ENCODE measurements at regions not wholly inside any gene's neighbourhood (a gene's known extent, or its start where the extent isn't known, plus 50 kb on each side); places are given as distances from the start of the nearest gene placed in this dataset.

DNA sequence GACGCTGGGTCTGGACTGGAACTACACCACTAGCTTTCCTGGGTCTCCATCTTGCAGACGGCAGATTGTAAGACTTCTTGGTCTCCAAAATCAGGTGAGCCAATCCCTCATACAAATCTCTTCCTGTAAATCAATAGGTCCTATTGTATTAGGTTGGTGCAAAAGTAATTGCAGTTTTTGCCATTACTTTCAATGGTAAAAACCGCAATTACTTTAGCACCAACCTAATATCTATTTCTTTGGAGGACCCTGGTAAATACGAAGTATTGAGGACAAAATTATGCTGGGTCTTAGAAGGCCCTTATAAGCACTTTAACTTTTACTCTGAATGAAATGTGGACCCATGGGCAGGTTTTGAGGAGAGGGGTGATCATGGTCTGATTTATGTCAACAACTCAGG, 330.6 kb upstream of the C16orf82 start:
- H3K27me3 ChIP-seq (ENCODE audit: control insufficient read depth, insufficient read depth, low read length), result no peaks in the 10 kb centered on the region
- FAIRE-seq, result no peak
- H3K36me3 ChIP-seq (ENCODE audit: control insufficient read depth, insufficient read depth, low read length), result no peaks in the 10 kb centered on the region
- TF ChIP-seq, protein P1, sequence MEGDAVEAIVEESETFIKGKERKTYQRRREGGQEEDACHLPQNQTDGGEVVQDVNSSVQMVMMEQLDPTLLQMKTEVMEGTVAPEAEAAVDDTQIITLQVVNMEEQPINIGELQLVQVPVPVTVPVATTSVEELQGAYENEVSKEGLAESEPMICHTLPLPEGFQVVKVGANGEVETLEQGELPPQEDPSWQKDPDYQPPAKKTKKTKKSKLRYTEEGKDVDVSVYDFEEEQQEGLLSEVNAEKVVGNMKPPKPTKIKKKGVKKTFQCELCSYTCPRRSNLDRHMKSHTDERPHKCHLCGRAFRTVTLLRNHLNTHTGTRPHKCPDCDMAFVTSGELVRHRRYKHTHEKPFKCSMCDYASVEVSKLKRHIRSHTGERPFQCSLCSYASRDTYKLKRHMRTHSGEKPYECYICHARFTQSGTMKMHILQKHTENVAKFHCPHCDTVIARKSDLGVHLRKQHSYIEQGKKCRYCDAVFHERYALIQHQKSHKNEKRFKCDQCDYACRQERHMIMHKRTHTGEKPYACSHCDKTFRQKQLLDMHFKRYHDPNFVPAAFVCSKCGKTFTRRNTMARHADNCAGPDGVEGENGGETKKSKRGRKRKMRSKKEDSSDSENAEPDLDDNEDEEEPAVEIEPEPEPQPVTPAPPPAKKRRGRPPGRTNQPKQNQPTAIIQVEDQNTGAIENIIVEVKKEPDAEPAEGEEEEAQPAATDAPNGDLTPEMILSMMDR (IDR thresholded peaks at IDR 0.05; ENCODE audit: insufficient read depth, low read length, severe bottlenecking), result no peak
- H3K4me3 ChIP-seq (ENCODE audit: low read depth, low read length), result no peak overlapping the region
- DNase-seq (ENCODE audit: low read depth), result no peak

DNA sequence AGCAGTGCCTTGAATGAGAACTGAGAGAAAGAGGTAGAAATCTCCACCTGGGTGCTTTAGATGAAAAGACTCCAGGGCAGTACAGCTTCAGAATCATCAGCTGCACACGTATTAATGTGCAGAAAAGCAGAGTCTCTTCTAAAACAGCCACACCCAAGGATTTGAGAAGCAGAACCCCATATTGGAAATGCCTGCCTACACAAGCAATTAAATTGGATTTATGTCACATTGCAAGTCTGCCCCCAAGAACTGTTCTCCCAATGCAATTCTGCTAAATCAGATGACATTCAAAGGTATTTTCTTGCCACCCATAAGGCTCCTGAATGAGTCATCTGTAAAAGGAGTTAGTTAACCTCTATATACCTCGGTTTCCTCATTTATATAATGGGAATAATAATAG, 326.0 kb upstream of the C16orf82 start:
- FAIRE-seq, result no peak

DNA sequence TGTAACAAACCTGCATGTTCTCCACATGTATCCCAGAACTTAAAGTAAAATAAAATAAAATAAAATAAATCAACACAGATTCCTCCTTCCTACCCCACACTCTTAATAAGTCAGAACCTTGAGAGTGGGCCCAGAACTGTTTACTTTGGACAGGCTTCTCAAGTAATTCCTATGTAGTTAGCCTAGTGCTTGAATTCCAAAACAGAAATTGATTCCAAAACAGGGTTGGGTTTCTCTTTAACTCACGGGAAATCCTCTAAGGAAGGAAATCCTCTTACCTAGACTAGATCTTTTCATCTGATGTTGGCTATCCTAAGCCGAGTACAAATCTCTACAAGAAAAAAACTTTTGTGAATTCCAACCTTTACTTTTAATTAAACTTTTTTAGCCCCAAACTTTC, 324.7 kb upstream of the C16orf82 start:
- TF ChIP-seq, protein P1 (IDR thresholded peaks at IDR 0.05; ENCODE audit: insufficient read depth, low read length, severe bottlenecking), result no peak
- DNase-seq (ENCODE audit: low read depth) (no peak), FAIRE-seq (no peak)
- Histone ChIP-seq H3K36me3 (ENCODE audit: control insufficient read depth, insufficient read depth, low read length) (no peaks in the 10 kb centered on the region), H3K27me3 (ENCODE audit: control insufficient read depth, insufficient read depth, low read length) (no peaks in the 10 kb centered on the region), H3K4me3 (ENCODE audit: low read depth, low read length) (no peak overlapping the region)

More for the DNA sequence above, 326.0 kb upstream of the C16orf82 start:
- DNase-seq (ENCODE audit: low read depth), result no peak
- no peaks in the 10 kb centered on the region for H3K27me3 ChIP-seq (ENCODE audit: control insufficient read depth, insufficient read depth, low read length)
- TF ChIP-seq, protein P1 (IDR thresholded peaks at IDR 0.05; ENCODE audit: insufficient read depth, low read length, severe bottlenecking), result no peak
- no peak overlapping the region for H3K4me3 ChIP-seq (ENCODE audit: low read depth, low read length)
- H3K36me3 ChIP-seq (ENCODE audit: control insufficient read depth, insufficient read depth, low read length), result no peaks in the 10 kb centered on the region

DNA sequence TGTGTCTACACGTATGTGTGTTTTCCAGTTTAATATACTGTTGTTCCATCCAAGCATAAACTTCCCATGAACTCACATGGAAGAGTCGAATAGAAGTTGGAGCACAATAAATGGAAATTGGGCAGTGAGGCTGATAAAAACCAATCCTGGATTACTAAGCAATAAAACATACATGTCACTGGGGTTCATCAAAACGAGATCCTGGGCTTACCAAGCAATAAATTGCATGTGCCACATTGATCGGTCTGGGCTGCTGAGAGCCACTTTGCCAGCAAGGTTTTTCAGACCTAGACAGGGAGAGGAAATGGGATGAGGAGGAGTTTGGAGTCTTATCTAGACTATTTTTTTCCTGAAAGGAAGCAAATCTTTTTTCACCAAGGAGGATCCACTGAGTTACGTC, 322.3 kb upstream of the C16orf82 start:
- no peak for FAIRE-seq
- Histone ChIP-seq H3K27me3 (ENCODE audit: control insufficient read depth, insufficient read depth, low read length) (no peaks in the 10 kb centered on the region), H3K36me3 (ENCODE audit: control insufficient read depth, insufficient read depth, low read length) (no peaks in the 10 kb centered on the region), H3K4me3 (ENCODE audit: low read depth, low read length) (no peak overlapping the region)
- TF ChIP-seq, protein P1 (IDR thresholded peaks at IDR 0.05; ENCODE audit: insufficient read depth, low read length, severe bottlenecking), result no peak
- DNase-seq (ENCODE audit: low read depth), result no peak

DNA sequence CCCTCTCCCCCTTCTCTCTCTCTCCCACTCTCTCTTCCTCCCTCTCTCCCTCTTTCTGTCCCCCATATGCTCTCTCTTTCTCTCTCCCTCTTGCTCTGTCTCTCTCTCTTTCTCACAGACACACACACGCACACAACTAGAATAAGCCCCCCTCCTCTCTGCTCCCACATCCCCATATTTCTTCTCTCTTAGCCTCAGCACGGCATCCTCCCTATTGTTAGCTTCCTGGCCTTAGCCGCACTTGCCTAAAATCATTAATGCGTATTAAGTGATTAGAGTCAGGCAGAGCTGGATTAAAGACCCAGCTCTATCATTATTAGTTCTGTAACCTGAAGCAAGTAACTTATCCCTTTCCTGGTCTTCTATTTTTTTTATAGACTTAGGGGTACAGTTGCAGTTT, 319.0 kb upstream of the C16orf82 start:
- Histone ChIP-seq H3K27me3 (ENCODE audit: control insufficient read depth, insufficient read depth, low read length) (no peaks in the 10 kb centered on the region), H3K36me3 (ENCODE audit: control insufficient read depth, insufficient read depth, low read length) (no peaks in the 10 kb centered on the region), H3K4me3 (ENCODE audit: low read depth, low read length) (no peak overlapping the region)
- no peak for FAIRE-seq
- DNase-seq (ENCODE audit: low read depth), result no peak
- TF ChIP-seq, protein P1 (IDR thresholded peaks at IDR 0.05; ENCODE audit: insufficient read depth, low read length, severe bottlenecking), result no peak

DNA sequence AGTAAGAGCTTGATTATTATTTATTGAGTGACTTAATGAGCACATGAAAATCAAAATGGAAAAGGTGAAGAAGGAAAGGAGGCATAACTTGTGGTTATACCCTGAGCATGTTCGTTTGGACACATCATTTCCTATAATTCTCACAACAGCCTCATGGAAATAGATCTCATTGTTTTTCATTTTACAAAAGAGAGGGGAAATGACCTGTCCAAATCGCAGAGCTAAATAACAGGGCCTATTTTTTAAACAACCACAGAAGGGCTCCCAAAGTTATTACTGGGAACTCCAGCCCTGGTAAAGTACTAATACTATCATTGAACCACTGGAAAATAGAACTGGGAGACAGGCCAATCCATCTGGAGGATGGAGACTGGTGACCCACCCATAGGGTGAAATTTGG, 317.7 kb upstream of the C16orf82 start:
- DNase-seq (ENCODE audit: low read depth) (no peak), FAIRE-seq (no peak)
- no peaks in the 10 kb centered on the region for H3K27me3 ChIP-seq (ENCODE audit: control insufficient read depth, insufficient read depth, low read length)
- no peak overlapping the region for H3K4me3 ChIP-seq (ENCODE audit: low read depth, low read length)
- TF ChIP-seq, protein P1 (IDR thresholded peaks at IDR 0.05; ENCODE audit: insufficient read depth, low read length, severe bottlenecking), result no peak
- no peaks in the 10 kb centered on the region for H3K36me3 ChIP-seq (ENCODE audit: control insufficient read depth, insufficient read depth, low read length)

Data from bronchial epithelial cell (primary cell).